ENCODE measurements at regions not wholly inside any gene's neighbourhood (a gene's known extent, or its start where the extent isn't known, plus 50 kb on each side); places are given as distances from the start of the nearest gene placed in this dataset.

DNA sequence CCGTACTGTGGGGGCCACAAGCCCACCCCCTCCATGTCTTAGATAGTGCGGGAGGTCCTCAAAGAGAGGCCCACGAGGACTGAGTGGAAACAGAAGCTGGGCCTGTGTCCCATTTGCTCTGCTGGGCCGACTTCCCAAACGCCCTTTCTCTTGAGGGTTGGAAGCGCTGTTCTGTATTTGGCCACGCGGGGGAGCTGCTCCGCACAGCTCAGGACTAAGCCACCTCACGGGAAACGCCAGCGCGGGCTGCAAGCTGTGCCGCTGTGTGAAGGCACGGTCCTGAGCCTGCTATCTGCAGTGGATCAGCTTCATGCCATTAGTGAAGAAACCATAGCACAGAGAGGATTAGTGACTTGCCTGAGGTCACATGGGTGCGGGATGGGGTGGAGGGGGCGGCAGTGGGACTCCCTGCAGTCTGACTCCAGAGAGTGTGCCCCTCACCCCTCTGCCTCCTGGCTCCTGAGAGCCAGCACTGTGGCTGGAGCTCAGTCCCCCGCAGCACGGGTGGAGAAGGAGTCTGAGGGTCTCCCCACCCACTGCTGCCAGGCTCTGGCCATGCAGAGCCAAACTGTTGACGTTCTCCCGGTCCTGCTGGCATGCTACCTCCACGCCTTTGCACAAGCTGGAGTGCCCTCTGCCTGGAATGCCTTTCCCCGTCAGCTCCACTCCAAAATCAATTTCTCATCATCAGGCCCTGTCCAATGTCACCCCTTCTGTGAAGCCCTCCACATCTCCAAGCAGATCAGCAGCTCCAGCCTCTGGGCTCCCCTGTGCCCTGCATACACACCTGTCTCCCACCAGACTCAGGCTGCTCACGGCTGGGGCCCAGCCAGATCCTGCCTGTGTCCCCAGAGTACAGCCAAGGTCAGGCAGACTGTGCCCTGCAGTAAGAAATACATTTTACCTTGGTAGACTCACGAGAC, 51.5 kb upstream of the LRRC32 start:
- peak; percentile 62 for DNase-seq

DNA sequence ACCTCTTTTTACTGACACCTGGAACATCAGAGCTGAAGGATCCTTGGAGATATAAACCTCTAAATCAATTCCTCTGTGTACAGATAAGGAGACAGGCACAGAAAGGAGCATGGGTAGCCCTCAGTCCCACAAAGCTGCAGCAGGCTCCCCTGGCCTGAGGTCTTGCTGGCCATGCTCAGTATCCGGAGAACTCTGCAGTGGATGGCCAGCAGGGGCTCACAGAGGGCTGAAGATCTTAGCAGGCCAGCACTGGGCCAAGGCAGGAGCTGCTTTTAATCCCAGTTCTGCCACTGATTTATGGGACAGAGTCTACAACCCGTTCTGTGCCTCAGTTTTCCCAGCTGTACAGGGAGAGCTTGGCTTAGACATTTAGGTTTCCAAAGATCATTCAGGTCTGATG, 52.6 kb upstream of the LRRC32 start:
- no peak for DNase-seq

DNA sequence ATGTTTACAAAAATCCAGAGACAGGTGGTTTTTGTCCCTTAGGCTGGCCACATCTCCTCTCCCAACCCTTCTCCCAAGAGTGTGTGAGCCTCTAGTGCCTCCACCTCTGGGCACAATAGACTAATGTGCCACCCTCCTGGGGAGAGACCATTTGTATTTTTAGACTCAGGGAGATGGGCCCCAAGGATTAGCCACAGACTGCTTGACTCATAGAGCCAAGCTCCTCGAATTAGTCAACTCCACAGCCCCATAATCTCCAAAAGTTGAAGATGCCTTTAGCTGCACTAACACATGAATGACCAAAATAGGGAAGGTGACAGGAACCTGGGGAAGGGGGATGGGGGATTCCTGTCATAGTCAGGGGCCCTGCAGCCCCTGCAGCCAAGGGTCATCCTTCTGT, 53.0 kb upstream of the LRRC32 start:
- DNase-seq, result no peak

DNA sequence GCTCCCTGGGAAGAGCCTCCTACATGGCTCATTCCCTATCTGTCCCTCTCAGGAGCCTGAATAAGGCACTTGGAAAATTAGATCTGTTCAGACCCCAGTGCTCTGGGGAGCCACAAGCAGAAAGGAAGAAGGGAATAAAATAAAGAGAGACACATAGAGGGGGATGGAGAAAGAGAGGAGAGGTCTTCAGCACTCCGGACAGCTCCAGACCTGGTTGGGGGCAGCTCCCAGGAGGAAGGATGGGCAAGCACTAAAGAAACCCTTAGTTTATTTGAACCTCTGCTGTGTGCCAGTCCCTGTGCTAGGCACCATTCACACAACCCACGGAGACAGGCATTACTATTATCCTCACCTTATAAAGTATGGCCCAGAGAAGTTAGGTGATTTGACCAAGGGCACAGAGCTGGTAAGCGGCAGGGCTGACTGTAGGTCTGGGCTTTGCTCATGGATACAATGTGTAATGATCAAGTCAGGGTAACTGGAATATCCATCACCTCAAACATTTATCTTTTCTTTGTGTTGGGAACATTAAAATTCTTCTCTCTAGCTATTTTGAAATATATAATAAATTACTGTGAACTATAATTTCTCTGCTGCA, 53.7 kb upstream of the LRRC32 start:
- no peak for DNase-seq

DNA sequence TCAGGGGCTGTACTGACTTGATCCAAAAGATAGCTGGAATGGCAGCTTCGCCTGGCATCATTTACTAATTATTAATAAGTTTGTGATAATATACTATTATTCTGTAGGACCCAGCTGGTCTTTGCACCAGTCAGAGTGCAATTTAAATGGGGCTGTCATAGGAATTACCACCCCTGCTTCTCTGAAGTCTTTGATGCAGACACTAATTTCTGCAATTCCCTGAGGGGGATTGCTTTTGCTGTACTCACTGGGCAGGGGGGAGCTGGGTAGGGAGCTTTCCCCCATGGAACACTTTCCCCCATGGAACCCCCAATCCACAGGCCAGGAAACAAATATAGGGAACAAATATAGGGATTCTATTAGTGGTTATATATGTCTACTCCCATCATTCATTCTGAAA, 54.9 kb upstream of the TSKU start:
- DNase-seq, result no peak

DNA sequence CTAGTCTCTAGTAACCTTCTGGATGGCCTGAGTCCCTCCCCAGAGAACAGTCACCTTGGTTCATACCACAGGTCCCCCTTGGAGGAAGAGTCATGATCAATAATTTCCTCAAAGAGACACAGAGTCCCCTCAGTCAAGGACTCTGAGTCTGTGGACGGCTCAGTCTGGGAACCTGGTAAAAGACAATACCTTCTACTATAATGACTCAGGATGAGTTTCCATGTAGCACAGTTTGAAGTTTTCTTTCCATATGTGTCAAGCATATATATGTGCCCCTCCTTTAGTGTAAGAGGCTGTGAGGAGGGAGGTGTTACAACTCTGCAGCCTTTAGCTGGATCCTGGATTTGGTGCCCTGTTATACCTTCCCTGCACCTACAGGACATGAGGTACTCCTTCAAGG, 54.4 kb upstream of the TSKU start:
- DNase-seq, result no peak

DNA sequence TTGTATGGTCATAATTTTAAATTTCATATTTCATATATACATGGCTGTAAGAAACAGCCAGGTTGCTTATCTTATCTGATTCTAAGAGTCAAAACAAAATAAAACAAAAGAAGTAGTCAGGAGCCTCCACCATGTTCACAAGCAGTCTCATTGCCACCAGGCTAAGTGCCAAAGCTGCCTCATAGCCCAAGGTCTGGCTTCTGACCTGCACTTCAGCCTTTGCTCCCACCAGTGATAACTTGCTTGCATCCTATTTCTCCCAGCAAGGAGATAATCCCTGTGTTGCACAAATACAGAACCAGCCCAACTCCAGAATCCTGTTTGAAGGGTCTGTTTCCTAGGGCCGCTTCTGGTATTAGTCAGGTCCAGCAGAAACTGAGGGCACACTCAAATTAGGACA, 53.9 kb upstream of the TSKU start:
- DNase-seq, result no peak

DNA sequence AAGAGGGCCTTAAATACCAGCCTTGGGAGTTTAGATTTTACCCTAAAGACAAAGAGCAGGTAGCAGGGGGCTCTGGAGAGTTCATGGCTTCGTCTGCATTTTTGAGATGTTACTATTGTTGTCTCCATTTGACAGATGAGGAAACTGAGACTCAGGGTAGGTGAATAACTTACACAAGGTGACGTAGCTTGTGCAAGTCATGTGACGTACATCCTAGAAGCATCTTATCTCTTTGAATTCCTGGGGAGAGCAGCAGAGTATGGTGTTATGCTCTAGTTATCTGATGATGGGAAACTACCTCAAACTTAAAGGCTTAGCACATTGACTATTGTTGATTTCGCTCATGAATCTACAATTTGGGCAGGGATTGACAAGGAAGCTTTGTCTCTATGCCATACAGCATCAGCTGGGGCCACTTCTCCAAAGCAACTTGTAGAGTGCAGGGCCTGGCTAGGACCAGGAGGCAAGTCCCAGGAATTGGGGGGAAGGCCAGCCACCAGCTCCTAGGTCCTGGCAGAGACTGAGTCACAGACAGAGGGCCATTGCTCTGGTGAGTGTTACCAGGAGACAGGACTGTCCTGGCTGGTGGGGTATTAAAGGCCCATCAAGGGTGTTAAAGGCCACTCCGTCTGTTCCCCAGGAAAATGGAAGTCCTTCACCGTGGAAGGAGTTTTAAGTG, 52.1 kb upstream of the TSKU start:
- DNase-seq, result no peak

DNA sequence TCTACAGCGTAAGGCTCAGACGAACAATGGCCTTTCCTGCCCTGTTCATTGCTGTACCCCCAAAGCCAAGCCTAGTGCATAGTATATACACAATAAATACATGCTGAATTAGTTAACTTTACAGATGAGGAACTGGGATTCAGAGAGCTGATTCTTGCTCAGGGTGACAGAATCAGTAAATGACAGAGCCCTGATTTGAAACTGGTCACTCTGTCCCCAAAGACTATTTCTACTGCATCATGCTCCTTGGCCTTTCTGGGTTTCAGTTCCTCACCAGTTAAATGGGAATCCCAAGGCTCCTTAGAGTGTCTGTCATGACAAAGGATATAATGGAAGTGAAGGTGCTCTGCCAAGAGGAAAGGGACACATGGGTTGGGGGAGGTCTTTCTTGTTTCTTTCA, 50.5 kb upstream of the TSKU start:
- DNase-seq, result no peak

All from effector CD4-positive, alpha-beta T cell (primary cell).